GM18873 (cell line): ENCODE measurements at regions not wholly inside any gene's neighbourhood (a gene's known extent, or its start where the extent isn't known, plus 50 kb on each side); places are given as distances from the start of the nearest gene placed in this dataset.
"Not testable (repeated sequence)": the region's sequence is repeated elsewhere in the genome, so short reads cannot be mapped to it uniquely, and the experiment has no call there.

Source experiments
- ATAC-seq: cut with Tn5 transposase; IDR thresholded peaks from one replicate; pipeline ENCODE4 v1.9.1; 2021; ENCODE audit warnings: mild to moderate bottlenecking, moderate library complexity, moderate number of reproducible peaks; ENCODE audit not compliant: unreplicated experiment, low FRiP score

DNA sequence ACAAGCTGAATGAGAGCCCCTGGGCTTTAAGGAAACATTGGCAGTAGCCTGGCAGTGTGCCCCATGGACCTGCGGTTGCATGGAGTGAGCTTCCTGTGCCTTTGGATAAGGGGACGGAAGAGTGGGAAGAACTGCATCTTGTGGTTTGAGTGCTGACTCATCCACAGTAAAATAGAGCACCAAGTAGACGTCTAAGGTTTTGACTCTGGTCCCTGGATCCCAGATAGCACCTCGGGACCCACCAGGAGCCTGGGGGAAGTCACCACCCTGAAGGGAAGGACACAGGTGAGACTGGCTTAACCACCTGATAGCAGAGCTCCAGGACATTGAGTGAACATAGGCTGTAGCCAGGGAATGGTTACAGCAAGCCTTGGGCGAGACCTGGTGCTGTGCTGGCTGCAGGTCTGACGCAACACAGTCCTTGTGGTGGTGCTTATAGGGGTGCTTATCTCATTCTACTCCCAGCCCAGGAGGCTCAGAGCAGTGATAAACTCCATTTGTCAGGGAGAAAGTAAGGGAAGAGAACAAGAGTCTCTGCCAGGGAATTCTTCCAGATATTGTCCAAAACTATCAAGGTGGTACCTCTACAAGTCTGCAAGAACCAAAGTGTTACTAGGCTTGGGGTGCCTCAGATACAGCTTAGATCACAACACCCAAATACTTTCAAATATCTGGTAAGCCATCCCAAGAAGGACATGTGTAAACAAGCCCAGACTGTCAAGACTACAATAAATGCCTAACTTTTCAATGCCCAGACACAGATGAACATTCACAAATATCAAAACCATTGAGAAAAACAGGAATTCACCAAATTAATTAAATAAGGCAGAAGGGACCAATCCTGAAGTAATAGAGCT lies 123.6 kb upstream of the TET2 start:
- no peak for ATAC-seq

DNA sequence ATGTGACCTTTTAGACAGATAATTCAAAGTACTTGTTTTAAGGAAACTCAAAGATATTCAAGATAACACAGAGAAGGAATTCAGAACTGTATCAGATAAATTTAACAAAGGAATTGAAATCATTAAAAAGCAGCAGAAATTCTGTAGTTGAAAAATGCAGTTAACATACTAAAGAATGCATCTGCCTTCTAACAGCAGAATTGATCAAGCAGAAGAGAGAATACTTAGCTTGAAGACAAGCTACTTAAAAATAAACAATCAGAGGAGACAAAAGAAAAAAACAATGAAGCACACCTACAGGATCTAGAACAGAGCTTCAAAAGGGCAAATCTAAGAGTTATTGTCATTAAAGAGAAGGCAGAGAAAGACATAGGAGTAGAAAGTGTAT lies 123.0 kb upstream of the TET2 start:
- no peak for ATAC-seq

DNA sequence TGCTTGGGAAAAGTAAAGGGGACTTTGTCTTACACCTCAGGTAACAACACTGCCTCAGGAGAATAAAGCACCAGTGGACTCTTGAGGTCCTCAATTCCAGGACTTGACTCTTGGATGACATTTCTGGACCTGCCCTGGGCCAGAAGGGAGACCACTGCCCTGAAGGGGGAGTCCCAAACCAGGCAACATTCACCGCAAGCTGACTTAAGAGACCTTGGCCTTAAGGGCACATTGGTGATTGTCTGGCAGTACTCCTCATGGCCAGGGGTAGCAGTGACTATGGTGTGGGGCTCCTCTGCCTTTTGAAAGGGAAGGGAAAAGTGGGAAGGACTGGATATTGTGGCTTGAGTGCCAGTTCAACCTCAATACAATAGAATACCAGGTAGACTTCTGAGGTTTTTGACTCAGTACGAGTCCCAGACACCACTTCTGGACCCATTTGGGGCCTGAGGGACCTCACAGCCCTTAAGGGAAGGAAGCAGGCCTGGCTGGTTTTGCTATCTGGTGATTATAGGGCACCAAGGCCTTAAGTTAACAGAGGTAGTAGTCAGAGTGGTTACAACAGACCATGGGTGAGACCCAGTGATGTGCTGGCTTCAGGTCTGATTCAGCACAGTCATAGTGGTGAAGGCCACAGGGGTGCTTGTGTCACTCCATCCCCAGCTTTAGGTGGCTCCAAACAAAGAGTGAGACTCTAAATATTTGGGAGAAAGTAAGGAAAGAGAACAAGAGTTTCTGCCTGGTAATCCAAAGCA lies 121.2 kb upstream of the TET2 start:
- no peak for ATAC-seq

DNA sequence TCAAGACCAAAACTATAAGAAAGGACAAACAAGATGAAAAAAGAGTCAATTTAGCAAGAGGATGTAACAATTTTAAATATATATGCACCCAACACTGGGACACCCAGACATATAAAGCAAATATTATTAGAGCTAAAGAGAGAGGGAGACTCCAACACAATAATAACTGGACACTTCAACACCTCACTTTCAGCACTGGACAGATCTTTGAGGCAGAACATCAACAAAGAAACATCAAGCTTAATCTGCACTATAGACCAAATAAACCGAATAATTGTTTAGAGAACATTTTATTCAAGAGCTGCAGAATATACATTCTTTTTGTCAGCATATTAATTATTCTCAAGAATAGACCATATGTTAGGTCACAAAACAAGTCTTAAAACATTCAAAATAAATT lies 109.7 kb upstream of the TET2 start:
- no peak for ATAC-seq

DNA sequence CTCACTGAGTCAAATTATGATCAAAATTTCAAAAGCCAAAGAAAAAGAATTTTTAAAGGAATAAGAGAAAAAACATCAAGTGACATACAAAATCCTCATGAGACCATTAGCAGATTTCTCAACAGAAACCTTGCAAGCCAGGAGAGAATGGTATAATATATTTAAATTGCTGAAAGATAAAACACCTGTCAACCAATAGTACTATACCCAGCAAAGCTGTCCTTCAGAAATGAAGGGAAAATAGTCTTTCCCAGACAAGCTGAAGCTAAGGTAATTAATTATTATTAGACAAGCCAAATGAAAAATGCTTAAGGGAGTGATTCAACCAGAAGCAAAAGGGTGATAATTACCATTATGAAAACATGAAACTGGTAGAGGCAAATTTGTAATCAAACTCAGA lies 104.2 kb upstream of the TET2 start:
- no peak for ATAC-seq

DNA sequence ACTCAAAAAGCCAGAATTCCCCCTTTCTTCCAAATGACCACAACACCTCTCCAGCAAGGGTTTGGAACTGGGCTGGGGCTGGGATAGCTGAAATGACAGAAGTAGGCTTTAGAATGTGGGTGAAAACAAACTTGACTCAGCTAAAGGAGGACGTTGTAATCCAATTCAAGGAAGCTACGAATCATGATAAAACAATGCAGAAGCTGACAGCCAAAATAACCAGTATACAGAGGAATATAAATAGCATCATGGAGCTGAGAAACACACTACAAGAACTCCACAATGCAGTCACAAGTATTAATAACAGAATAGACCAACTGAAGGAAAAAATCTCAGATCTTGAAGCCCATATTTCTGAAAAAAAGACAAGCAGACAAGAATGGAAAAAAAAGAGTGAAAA lies 95.8 kb upstream of the TET2 start:
- ATAC-seq, result no peak

DNA sequence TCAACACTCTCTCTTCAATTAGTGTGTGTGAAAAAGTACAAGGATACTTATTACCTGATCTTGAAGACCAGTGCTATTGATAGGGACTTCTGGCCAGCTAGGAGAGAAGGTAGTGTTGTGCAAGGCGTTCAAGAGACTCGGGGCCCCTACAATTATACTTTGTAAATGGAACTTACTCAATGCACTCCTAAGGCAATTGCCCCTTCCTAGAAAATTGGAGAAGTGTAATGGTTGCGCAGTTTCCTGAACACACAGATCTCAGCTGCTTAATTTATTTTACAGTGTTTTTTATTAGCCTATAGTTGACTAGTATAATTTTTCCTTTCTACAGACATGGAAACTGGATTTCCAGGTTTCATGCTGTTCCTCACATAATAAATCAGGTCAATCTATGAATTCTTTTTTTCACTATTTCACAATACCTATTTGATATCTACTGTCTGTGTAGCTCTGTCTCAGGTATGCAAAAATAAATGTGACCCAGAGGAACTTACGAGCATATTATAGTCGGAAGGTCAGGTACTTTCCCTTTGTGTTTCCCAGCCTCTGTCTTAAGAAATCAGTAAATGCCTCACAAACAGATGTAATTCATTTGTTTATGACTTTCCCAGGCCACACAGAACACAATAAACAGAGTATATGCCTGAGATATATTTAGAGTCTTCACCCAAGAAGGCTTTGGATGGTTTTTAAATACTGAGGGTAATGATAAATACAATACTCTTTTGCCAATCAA lies 89.1 kb upstream of the TET2 start:
- ATAC-seq, result peak; percentile 25

DNA sequence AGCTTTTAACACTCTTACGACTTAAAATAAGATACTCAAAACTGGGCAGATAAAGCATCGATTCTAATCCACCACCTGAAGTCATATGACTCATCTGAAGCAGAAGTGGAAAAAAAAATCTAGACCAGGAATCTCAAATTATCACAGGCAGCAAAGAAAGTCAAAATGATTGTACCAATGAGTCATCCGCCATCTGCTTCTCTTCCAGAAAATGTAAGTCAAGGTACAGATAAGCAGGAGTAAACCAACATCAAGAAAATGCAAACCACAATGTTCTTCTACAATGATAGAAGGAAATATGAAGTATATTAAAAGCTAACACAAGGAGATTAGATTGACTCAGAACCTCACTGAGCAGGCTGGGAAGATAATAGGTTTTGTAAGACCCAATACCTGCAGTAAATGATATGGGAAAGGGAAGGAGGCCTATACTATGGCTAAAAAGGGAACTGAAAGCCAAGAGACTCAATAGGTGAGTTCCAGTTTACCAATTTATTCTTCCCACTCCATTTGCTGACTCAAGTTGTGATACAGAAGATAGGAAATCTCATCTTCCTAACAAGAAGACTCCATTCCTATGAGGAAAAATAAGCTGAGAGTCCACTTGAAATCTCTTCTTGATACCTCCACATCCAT lies 88.4 kb upstream of the TET2 start:
- no peak for ATAC-seq

DNA sequence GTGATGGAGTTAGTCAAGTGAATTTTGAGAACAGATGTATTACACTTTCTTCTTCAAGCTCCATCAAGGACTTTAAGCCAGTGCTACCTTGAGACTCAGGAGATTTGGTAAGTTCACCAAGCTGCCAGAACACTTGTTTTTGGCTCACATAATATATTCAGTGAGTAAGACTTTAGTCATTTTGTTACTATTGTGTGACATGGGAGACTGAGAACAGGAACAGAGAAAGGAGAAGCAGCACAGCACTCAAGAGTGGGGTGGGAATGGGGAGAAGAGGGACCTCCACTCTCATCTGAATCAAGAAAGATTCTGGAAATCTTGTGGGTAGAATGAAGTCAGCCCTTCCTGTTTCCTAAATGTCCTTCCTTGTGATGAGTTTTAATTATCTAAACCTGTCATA lies 87.3 kb upstream of the TET2 start:
- ATAC-seq, result peak; percentile 26

DNA sequence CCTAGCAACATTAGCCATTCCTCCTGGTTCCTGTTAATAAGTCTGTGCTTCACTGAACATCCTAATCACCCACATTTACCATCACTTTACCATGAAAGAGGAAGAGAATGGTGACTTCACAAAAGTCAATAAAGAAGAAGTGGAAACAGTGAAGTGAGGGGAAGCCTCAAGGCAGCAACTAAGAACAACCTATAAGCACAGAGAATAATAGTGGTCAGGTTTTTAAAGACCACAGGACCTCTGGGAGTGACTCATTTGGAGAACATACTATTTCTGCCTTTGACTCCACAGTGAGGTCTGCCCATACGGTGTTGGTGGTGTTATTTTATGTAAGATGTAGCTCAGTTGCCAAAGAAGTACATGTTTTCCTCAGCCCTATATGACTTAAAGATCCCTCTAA lies 86.0 kb upstream of the TET2 start:
- ATAC-seq, result peak; percentile 94

DNA sequence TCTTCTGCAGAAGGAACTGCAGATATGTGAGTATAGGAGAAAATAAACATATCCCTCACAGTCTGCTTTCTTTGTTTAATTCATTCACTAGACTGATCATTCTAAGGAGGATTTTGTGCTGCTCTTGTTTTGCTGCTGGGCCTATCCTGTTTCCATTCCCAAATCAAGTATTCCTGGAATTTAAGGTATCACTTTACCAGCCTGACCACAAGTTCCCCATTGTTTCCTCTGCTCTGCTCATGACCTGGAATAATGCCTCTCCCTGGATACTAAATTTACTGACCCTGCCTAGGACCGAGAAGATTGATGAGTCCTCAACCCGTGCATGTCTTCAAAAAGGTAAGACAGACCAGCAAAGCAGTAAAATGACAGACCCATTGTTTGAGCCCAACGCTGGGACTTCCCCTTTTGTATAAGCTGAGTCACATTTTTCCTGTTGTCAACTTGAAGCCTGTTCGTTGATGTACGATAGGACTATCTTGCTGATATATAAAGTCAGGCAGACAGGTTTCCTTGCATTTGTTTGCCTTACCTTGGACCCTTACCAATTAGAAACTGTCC lies 85.5 kb upstream of the TET2 start:
- ATAC-seq, result peak; percentile 0

DNA sequence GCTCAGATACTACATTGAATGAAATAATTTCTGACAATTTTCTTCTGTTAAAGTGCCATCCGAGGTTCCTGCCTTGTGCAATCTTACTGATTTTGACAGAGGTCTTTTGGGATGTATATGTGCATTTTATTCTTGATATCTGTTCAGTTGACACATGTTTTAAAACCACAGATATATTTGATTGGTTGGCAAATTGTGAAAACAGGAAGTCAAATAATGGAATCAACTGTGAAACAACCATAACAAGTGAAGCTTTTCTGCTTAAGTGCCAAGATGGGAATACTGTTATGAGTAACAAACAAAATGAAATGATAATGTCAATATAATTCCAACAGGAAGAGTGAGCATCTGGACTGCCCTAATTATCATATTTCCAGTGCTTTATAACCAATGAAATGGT lies 84.9 kb upstream of the TET2 start:
- no peak for ATAC-seq

DNA sequence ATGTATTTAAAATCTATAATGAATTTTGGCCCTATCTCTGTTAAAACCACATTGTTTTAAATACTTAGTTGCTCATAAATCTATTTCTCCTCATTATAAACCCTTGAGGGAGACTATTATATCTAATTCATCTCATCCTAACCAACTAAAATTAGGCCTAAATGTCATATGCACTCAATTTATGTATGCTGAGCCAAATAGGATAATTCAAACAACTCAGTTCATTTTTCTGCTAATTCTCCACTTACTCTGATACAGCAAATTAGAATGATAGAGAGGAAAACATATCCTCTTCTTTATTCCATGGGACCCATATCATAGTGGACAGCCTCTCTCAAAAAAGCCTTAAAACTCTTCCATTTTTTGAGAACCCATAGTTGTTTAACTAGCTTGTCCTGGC lies 80.3 kb upstream of the TET2 start:
- ATAC-seq, result no peak

DNA sequence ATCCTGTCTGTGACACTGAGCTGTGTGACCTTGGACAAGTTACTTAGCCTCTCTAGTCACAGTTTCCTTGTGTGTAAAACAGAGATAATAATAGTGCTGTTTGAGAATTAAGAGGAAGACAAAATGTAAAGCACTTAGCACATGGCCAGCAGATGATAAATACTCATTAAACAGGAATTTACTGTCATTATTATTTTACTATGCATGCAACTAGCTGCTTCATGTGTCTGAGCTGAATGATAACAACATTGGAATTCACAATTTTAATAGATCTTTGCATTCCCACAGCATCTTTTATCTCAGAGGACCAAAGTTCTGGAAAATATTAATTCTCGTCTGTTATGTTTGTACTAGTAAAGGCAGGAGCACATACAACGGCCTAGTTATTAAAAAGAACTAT lies 79.2 kb upstream of the TET2 start:
- ATAC-seq, result no peak

DNA sequence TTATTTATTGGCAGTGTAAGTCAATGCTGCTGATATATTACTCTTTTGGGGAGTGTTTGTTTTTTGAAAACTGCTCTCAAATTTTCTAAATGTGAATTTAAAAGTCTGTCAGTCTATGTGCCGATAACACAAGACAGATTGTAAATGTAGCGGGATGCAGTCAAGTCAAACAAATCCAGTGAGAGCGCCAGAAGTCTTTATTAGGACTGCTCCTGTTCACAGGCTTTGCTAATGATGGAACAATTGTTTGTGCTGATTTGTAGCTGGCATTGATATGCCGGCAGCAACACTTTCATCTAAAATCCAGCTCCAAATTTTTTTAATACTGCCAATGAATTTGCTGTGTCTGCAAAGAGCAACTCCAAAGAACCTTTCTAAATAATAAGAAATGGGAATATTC lies 78.7 kb upstream of the TET2 start:
- no peak for ATAC-seq

DNA sequence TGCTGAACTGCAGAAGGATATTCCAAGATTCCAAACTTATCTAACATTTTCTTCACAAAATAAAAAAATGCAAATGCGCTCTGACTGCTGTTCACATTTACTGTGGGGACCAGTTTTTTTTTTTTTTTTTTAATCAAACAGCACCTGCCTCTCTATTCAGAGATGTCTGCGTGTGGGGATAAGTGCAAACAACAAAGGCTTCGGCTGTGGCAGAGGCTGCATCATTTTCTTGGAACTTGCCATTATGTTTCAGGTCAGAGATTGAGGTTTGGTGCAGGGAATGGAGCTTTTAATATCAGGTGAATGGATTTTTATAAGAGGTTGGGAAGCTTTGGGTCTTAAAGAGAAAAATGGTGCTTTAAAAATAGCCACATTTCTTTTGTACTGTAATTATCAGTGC lies 78.2 kb upstream of the TET2 start:
- no peak for ATAC-seq

DNA sequence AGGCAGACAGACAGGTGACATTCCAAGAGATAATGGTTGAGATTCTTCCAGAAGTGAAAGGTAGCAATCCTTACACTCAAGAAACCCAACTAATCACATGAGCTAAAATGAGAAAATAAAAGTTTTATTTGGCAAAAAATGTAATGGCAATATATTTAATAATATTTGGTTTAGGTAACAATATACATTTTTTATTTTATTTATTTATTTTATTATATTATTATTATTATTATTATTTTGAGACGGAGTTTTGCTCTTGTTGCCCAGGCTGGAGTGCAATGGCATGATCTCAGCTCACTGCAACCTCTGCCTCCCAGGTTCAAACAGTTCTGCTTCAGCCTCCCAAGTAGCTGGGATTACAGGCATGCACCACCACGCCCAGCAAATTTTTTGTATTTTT lies 74.6 kb upstream of the TET2 start:
- not testable (repeated sequence) for ATAC-seq

DNA sequence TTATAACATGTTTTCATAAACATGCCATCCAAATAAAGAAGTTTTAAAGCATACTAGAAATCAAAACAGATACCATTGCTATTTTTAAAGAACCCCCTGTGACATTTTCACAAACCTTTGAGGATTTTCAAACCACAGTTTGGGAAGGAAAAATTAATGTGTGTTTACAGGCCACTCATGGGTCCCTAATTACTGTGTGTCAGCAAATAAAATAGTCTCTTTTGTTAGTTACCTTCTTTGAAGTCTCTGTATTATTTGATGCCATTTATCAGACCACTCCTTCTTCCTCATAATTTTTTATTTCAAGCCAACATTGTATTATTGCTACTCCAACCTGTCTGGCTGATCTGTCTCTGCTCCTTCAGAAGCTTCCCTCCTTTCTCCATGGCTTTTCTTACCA lies 72.6 kb upstream of the TET2 start:
- ATAC-seq, result no peak

DNA sequence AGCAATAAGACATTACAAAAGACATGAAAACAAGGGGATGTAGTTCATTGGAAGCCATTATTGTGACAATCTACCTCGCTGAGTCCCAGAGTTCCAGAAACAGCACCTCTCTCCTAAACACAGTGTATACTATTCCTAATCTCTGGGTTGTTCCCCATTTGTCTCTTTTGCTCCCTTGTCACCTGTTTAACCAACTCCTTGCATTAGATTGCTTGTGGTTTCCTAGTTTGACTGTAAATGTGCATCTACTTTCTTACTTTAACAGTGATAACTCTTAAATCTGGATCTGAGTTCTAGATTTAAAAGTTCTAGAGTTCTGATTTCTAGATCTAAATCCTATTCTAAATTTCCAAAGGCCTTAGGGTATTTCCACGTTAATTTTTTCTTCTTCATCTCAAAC lies 71.6 kb upstream of the TET2 start:
- ATAC-seq, result no peak

DNA sequence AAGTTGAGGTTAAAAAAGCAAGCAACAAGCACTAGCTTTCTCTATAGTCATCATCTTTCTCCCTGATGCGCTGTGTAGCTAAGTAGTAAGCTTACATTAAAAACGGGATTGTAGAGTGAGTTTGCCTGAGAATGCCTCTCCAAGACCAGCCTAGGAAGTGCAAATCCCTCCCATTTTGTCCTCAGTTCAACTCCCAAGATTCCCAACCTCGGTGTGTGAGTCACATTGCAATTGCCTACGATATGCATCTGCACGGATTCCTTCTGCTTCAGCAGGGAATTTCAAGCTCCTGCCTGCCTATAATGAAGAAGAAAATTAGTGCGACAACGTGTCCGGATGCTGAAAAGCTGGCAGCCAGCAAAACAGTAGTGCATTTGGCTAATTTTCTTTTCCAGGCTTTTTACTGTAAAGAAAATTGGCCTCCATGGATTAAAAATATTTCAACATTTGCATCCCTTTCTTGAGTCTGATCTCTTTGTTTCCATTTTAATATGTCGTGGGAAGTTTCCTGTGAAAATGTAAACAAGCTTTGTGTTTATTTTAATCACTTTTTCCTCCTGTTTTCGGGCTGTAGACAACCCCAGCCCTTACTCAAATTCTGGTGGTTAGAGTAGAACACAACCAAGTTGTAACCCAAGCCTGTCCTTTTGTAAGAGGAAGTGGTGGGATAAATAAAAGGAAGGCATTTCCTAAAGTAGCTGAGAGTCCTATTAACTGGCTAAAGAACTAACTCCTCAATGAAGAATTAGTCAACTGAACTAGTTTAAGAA lies 58.4 kb upstream of the TET2 start:
- ATAC-seq, result no peak
